WI38 (cell line): ENCODE measurements at regions not wholly inside any gene's neighbourhood (a gene's known extent, or its start where the extent isn't known, plus 50 kb on each side); places are given as distances from the start of the nearest gene placed in this dataset.

ENCODE experiments used
- H3K4me3 ChIP-seq: 2 replicates; pipeline ENCODE4 v1.5.1; 2011; ENCODE audit warnings: low read depth, mild to moderate bottlenecking, control low read depth, low read length
- CTCF ChIP-seq: IDR thresholded peaks from 2 replicates; pipeline ENCODE4 v1.5.1; 2012; ENCODE audit warnings: low read depth, mild to moderate bottlenecking, control low read depth, low read length

- no peak overlapping the region for H3K4me3 ChIP-seq
- TF ChIP-seq CTCF = no peak
Observed at GRCh38 chr4:137376312-137376711, 156.0 kb downstream of the PCDH18 start.

- no peak for TF ChIP-seq CTCF
- no peak overlapping the region for H3K4me3 ChIP-seq
Observed at GRCh38 chr4:137375111-137375850, 157.0 kb downstream of the PCDH18 start.

GRCh38 chr4:137370679-137371078 lies 161.6 kb downstream of the PCDH18 start:
- no peak overlapping the region for H3K4me3 ChIP-seq
- no peak for TF ChIP-seq CTCF

- no peak for TF ChIP-seq CTCF
- no peak overlapping the region for H3K4me3 ChIP-seq
Observed at GRCh38 chr4:137370206-137370633, 162.1 kb downstream of the PCDH18 start.

- no peak for TF ChIP-seq CTCF
Observed at GRCh38 chr4:137367620-137368019, 164.7 kb downstream of the PCDH18 start.

GRCh38 chr4:137363496-137363895 lies 168.8 kb downstream of the PCDH18 start:
- no peak for TF ChIP-seq CTCF
- no peak overlapping the region for H3K4me3 ChIP-seq

More at GRCh38 chr4:137367620-137368019, 164.7 kb downstream of the PCDH18 start:
- H3K4me3 ChIP-seq = no peak overlapping the region

GRCh38 chr4:137361756-137362470 lies 170.4 kb downstream of the PCDH18 start:
- no peak for TF ChIP-seq CTCF
- H3K4me3 ChIP-seq = no peak overlapping the region
